Erythroblast (primary cell): ENCODE measurements at regions not wholly inside any gene's neighbourhood (a gene's known extent, or its start where the extent isn't known, plus 50 kb on each side); places are given as distances from the start of the nearest gene placed in this dataset.

Experiments used
- DNase-seq, 2 experiments: peaks; one replicate each; lab custom pipeline; 2025; lab: John Stamatoyannopoulos, UW
- GATA1 ChIP-seq: IDR thresholded peaks from 2 replicates; pipeline ENCODE4 v1.6.1; 2011; ENCODE audit warnings: low read depth, mild to moderate bottlenecking, control low read depth, low read length, moderate library complexity
- POLR2A ChIP-seq: IDR thresholded peaks from 2 replicates; pipeline ENCODE4 v1.6.1; 2011; ENCODE audit warnings: mild to moderate bottlenecking, low read length

GRCh38 chr13:39100996-39101738 lies 62.9 kb downstream of the NHLRC3 start:
- no peak for DNase-seq
- TF ChIP-seq GATA1 (no peak), POLR2A (no peak)

- DNase-seq, result no peak
These were observed 64.8 kb downstream of the NHLRC3 start for GRCh38 chr13:39102981-39103490.

GRCh38 chr13:39105110-39105509 lies 66.9 kb downstream of the NHLRC3 start:
- TF ChIP-seq POLR2A, result no peak
- no peak for TF ChIP-seq GATA1
- DNase-seq, result no peak

More at GRCh38 chr13:39102981-39103490, 64.8 kb downstream of the NHLRC3 start:
- TF ChIP-seq POLR2A, result no peak
- TF ChIP-seq GATA1, result no peak

- DNase-seq, result no peak
- TF ChIP-seq GATA1 (no peak), POLR2A (no peak)
These were observed 68.2 kb downstream of the NHLRC3 start for GRCh38 chr13:39106216-39107005.

GRCh38 chr13:39107561-39107960 lies 69.3 kb downstream of the NHLRC3 start:
- no peak for DNase-seq
- TF ChIP-seq POLR2A (no peak), GATA1 (no peak)

- DNase-seq, result no peak
- no peak for TF ChIP-seq GATA1
- TF ChIP-seq POLR2A, result no peak
These were observed 70.5 kb downstream of the NHLRC3 start for GRCh38 chr13:39108783-39109182.

- no peak for DNase-seq
- TF ChIP-seq GATA1 (no peak), POLR2A (no peak)
These were observed 72.4 kb downstream of the NHLRC3 start for GRCh38 chr13:39110518-39111097.

GRCh38 chr13:39111145-39111544 lies 72.9 kb downstream of the NHLRC3 start:
- TF ChIP-seq POLR2A (no peak), GATA1 (no peak)

GRCh38 chr13:39119422-39119821 lies 81.2 kb downstream of the NHLRC3 start:
- TF ChIP-seq GATA1, result no peak
- TF ChIP-seq POLR2A, result no peak
- no peak for DNase-seq

More at GRCh38 chr13:39111145-39111544, 72.9 kb downstream of the NHLRC3 start:
- DNase-seq, result no peak

GRCh38 chr13:39123578-39123977 lies 85.3 kb downstream of the NHLRC3 start:
- DNase-seq, result no peak
- TF ChIP-seq GATA1 (no peak), POLR2A (no peak)

- TF ChIP-seq GATA1, result no peak
- TF ChIP-seq POLR2A, result no peak
- no peak for DNase-seq
These were observed 91.0 kb downstream of the NHLRC3 start for GRCh38 chr13:39129213-39129612.

- no peak for TF ChIP-seq POLR2A
- no peak for TF ChIP-seq GATA1
- no peak for DNase-seq
These were observed 92.0 kb downstream of the NHLRC3 start for GRCh38 chr13:39130301-39130700.

- no peak for TF ChIP-seq POLR2A
- no peak for TF ChIP-seq GATA1
- DNase-seq, result no peak
These were observed 94.3 kb downstream of the NHLRC3 start for GRCh38 chr13:39132286-39133230.
